HG02938 (cell line): ENCODE measurements at regions not wholly inside any gene's neighbourhood (a gene's known extent, or its start where the extent isn't known, plus 50 kb on each side); places are given as distances from the start of the nearest gene placed in this dataset.

Source experiments
- ATAC-seq: cut with Tn5 transposase; IDR thresholded peaks from one replicate; pipeline ENCODE4 v1.9.1; 2021; ENCODE audit warnings: mild to moderate bottlenecking, moderate library complexity; ENCODE audit not compliant: unreplicated experiment

DNA sequence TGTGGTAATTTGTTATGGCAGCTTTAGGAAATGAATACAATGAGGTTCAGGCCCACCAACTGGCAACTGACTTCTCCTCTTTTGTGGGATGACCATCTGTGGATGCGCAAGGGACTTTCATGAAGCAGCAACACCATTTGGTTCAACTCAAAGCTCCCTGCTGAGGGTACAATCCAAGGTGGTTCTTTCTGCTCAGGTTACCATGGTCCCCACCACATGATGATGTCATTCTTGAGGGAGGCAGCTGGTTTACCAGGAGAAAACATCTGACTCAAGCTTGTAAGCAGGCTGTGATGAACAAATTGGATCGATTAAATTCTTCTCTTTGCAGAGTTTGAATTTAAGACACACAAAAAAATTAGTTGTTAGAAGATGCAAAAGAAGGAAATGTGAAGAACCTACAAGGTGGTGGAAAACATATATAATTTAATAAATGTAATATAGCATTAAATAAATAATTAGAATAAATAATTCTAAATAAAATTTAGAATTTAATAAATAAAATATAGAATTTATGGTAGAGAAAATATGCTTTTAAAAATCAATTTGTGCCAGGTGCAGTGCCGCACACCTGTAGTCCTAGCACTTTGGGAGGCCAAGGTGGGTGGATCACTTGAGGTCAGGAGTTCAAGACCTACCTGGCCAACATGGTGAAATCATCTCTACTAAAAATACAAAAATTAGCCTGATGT, 67.6 kb upstream of the ANKFN1 start:
- ATAC-seq = no peak

DNA sequence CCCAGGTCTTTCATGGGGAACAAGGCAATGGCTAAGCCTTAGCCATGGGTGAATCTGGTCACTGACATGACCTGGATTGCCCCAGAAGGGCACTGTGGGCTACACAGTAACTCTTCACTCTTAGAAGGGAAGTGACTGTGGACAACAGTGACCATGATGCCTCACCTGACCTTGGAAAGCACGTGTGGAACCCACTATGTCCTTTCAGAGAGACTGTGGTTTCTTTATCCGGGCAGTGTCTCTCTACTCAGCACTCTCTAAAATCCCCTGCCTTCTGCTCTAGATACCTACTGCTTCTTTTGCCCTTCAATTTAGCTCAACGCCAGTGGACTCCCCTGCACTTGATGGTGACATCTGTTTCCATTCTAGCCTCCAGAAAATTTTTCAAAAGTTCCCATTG, 66.1 kb upstream of the ANKFN1 start:
- no peak for ATAC-seq

GRCh38 chr17:56096026-56096810, 57.1 kb upstream of the ANKFN1 start:
- no peak for ATAC-seq

GRCh38 chr17:56098746-56099145, 54.5 kb upstream of the ANKFN1 start:
- ATAC-seq = no peak

GRCh38 chr17:56099649-56100048, 53.6 kb upstream of the ANKFN1 start:
- ATAC-seq = no peak
